ENCODE measurements at regions not wholly inside any gene's neighbourhood (a gene's known extent, or its start where the extent isn't known, plus 50 kb on each side); places are given as distances from the start of the nearest gene placed in this dataset.

- TF ChIP-seq, protein P1, sequence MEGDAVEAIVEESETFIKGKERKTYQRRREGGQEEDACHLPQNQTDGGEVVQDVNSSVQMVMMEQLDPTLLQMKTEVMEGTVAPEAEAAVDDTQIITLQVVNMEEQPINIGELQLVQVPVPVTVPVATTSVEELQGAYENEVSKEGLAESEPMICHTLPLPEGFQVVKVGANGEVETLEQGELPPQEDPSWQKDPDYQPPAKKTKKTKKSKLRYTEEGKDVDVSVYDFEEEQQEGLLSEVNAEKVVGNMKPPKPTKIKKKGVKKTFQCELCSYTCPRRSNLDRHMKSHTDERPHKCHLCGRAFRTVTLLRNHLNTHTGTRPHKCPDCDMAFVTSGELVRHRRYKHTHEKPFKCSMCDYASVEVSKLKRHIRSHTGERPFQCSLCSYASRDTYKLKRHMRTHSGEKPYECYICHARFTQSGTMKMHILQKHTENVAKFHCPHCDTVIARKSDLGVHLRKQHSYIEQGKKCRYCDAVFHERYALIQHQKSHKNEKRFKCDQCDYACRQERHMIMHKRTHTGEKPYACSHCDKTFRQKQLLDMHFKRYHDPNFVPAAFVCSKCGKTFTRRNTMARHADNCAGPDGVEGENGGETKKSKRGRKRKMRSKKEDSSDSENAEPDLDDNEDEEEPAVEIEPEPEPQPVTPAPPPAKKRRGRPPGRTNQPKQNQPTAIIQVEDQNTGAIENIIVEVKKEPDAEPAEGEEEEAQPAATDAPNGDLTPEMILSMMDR (IDR thresholded peaks at IDR 0.05; ENCODE audit: low read depth, low read length) = no peak
- no peak for TF ChIP-seq POLR2A (IDR thresholded peaks at IDR 0.05; ENCODE audit: extremely low read depth, insufficient read length)
- no peak for TF ChIP-seq MAX (IDR thresholded peaks at IDR 0.05; ENCODE audit: low read depth, low read length)
Measured at GRCh38 chr5:25618821-25619220, 974.0 kb upstream of the CDH10 start.

All from NB4 (cell line).